Endothelial cell of umbilical vein (primary cell): ENCODE measurements at regions not wholly inside any gene's neighbourhood (a gene's known extent, or its start where the extent isn't known, plus 50 kb on each side); places are given as distances from the start of the nearest gene placed in this dataset.

Source experiments
- BruUV-seq: library from RNA; stranded (reverse); fragments of 400-500 nt; replicated peaks from 2 replicates; lab custom pipeline; 2021; lab: Mats Ljungman, UMichigan
- CTCF ChIA-PET: fragments of 300-600, 350-600 bp; sonication (Branson Sonifier 250); formaldehyde crosslinking; loops from one replicate; lab custom pipeline; 2021; ENCODE audit warnings: antibody characterized with exemption, inconsistent platforms; lab: Charles Lee
- POLR2A ChIA-PET: fragments of 300-600, 350-600 bp; sonication (Branson Sonifier 250); formaldehyde crosslinking; loops from one replicate; lab custom pipeline; 2021; ENCODE audit warnings: antibody characterized with exemption, inconsistent platforms; lab: Charles Lee
- DNase-seq: peaks from one replicate; pipeline ENCODE4 v3.0.0-alpha.2; 2011; ENCODE audit warnings: low read depth, low spot score
- FAIRE-seq: peaks from 2 replicates; lab custom pipeline; 2011; peaks lifted over from hg19 to GRCh38; lab: Jason Lieb, UNC
- H2AFZ ChIP-seq: 2 replicates; pipeline ENCODE4 v1.6.0; 2012; ENCODE audit warnings: low read depth, low read length, control low read depth, inconsistent platforms
- H3K27ac ChIP-seq: 2 replicates; pipeline ENCODE4 v1.5.1; 2011; ENCODE audit warnings: low read depth, mild to moderate bottlenecking, control low read depth, low read length, moderate library complexity; ENCODE audit not compliant: insufficient read depth
- H3K27me3 ChIP-seq, 2 experiments: 2 replicates each; pipeline versions ENCODE4 v1.6.0 to v1.6.1; 2011; ENCODE audit warnings: low read length in 2 of 2, mixed read lengths in 1 of 2; ENCODE audit not compliant: control insufficient read depth in 2 of 2, insufficient read depth in 2 of 2
- H3K36me3 ChIP-seq, 2 experiments: 2 replicates in 1 of 2; 3 replicates in 1 of 2; pipeline ENCODE4 v1.5.1; 2011; ENCODE audit warnings: low read length in 2 of 2, mild to moderate bottlenecking in 1 of 2, moderate library complexity in 1 of 2; ENCODE audit not compliant: control insufficient read depth in 2 of 2, insufficient read depth in 2 of 2; ENCODE audit errors: extremely low read depth in 1 of 2
- H3K4me1 ChIP-seq: 3 replicates; pipeline ENCODE4 v1.5.1; 2011; ENCODE audit warnings: mild to moderate bottlenecking, low read length; ENCODE audit not compliant: control insufficient read depth, insufficient read depth; ENCODE audit errors: extremely low read depth
- H3K4me2 ChIP-seq: 2 replicates; pipeline ENCODE4 v1.6.1; 2011; ENCODE audit warnings: low read length, control low read depth, mixed read lengths; ENCODE audit not compliant: insufficient read depth
- H3K4me3 ChIP-seq, 3 experiments: fragments of 200-600 bp in 1 of 3; sonication (generic), shearing (Covaris generic) in 1 of 3; replicated peaks in 1 of 3; 2 replicates each; pipeline ENCODE4 v1.5.1; 2011 to 2016; ENCODE audit warnings: control low read depth in 3 of 3, low read length in 3 of 3, mild to moderate bottlenecking in 2 of 3, inconsistent platforms in 1 of 3, low read depth in 1 of 3, moderate library complexity in 1 of 3; ENCODE audit not compliant: insufficient read depth in 1 of 3
- H3K79me2 ChIP-seq: 2 replicates; pipeline ENCODE4 v1.6.0; 2012; ENCODE audit warnings: low read length, inconsistent platforms; ENCODE audit not compliant: control insufficient read depth, insufficient read depth
- H3K9ac ChIP-seq: replicated peaks from 2 replicates; pipeline ENCODE3; 2011; ENCODE audit warnings: low read length, control low read depth; ENCODE audit not compliant: insufficient read depth; ENCODE audit errors: extremely low read depth
- H3K9me1 ChIP-seq: replicated peaks from 3 replicates; pipeline ENCODE4 v1.6.0; 2011; ENCODE audit warnings: mild to moderate bottlenecking, low read length; ENCODE audit not compliant: control insufficient read depth, insufficient read depth; ENCODE audit errors: extremely low read depth
- H3K9me3 ChIP-seq: replicated peaks from 2 replicates; pipeline ENCODE4 v1.5.1; 2012; ENCODE audit warnings: low read length, inconsistent platforms; ENCODE audit not compliant: control insufficient read depth, insufficient read depth
- H4K20me1 ChIP-seq: replicated peaks from 2 replicates; pipeline ENCODE3; 2011; ENCODE audit warnings: mild to moderate bottlenecking, low read length; ENCODE audit not compliant: control insufficient read depth, insufficient read depth; ENCODE audit errors: extremely low read depth
- CTCF ChIP-seq, 2 donors: IDR thresholded peaks; 1 replicate in 1 of 2; 2 replicates in 1 of 2; pipeline ENCODE4 v1.5.1; 2011; ENCODE audit warnings: low read length in 2 of 2, mild to moderate bottlenecking in 2 of 2, moderate library complexity in 2 of 2, control low read depth in 1 of 2, inconsistent platforms in 1 of 2, low read depth in 1 of 2; ENCODE audit not compliant: insufficient read depth in 1 of 2; ENCODE audit errors: extremely low read depth in 1 of 2
- EZH2 ChIP-seq: IDR thresholded peaks from 2 replicates; pipeline ENCODE4 v1.6.1; 2012; ENCODE audit warnings: borderline replicate concordance, low read depth, mild to moderate bottlenecking, moderate library complexity, low read length, inconsistent platforms; ENCODE audit not compliant: severe bottlenecking
- FOS ChIP-seq: IDR thresholded peaks from 2 replicates; pipeline ENCODE4 v1.6.1; 2011; ENCODE audit warnings: mild to moderate bottlenecking, low read length, moderate library complexity, borderline replicate concordance; ENCODE audit not compliant: insufficient read depth
- GATA2 ChIP-seq: IDR thresholded peaks from 2 replicates; pipeline ENCODE4 v1.7.0; 2011; ENCODE audit warnings: low read depth, mild to moderate bottlenecking, moderate library complexity, mixed read lengths, low read length; ENCODE audit not compliant: insufficient read length, insufficient read depth
- JUN ChIP-seq: IDR thresholded peaks from 2 replicates; pipeline ENCODE4 v1.6.1; 2011; ENCODE audit warnings: borderline replicate concordance, low read depth; ENCODE audit not compliant: insufficient read length, insufficient read depth
- MYC ChIP-seq: IDR thresholded peaks from one replicate; pipeline ENCODE4 v1.6.1; 2011; ENCODE audit warnings: mild to moderate bottlenecking, low read depth, low read length
- POLR2A ChIP-seq: IDR thresholded peaks from 2 replicates; pipeline ENCODE4 v1.6.1; 2012; ENCODE audit warnings: low read depth, mild to moderate bottlenecking, control low read depth, low read length
- POLR2AphosphoS5 ChIP-seq: IDR thresholded peaks from 2 replicates; pipeline ENCODE4 v1.6.1; 2012; ENCODE audit warnings: low read depth, mild to moderate bottlenecking, control low read depth, low read length, moderate library complexity; ENCODE audit not compliant: insufficient read depth
- dilution Hi-C: fragments of 300-500 bp; cut with MboI; formaldehyde crosslinking; loops from one replicate; pipeline ENCODE4 v1.15.0; 2019; ENCODE audit warnings: low sequenced_read_pairs; ENCODE audit not compliant: extremely low pct_ligation_motif_present
- intact Hi-C: fragments of 100-400 bp; cut with micrococcal nuclease; formaldehyde crosslinking; loops from one replicate; pipeline ENCODE4 v1.10.0; 2022
- TF ChIP-seq, protein P1 (sequence below): IDR thresholded peaks from 2 replicates; pipeline ENCODE4 v1.6.1; 2011; ENCODE audit not compliant: insufficient read depth, insufficient read length

DNA sequence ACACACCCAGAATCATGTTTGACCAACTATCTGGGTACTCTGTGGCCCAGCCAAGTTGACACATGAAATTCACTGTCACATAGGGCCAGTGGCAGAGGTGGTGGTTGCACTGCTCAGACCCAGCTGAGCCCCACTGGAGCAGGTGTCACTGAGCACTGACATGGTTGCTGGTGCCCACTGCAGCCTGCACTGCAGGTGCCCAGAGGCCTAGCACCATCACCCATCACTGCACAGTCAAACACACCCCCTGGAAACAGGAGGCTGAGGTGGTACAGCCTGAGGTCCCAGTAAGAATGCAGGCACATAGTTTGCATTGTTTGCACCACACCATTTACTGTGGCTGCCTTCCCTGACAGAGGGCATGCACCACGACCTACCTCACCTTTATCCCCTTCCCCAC, 278.7 kb upstream of the MGAT5 start:
- H3K9me1 ChIP-seq, result no peaks in the 10 kb centered on the region
- no peak for FAIRE-seq
- no peak overlapping the region for H3K4me3 ChIP-seq
- no peak for DNase-seq
- H3K9ac ChIP-seq, result no peak overlapping the region
- no peaks in the 10 kb centered on the region for H3K36me3 ChIP-seq
- H2AFZ ChIP-seq, result no peak overlapping the region
- intact Hi-C loops (no loop called here), dilution Hi-C loops (no loop called here)
- TF ChIP-seq CTCF (IDR thresholded peaks at IDR 0.05; ENCODE audit: extremely low read depth in 1 of 2, insufficient read depth in 1 of 2, low read depth in 1 of 2, low read length in 2 of 2), result no peak
- no peak for TF ChIP-seq POLR2A
- no peak for TF ChIP-seq MYC
- TF ChIP-seq EZH2, result no peak
- no peak for TF ChIP-seq JUN
- TF ChIP-seq GATA2, result no peak
- no peak for TF ChIP-seq POLR2AphosphoS5
- TF ChIP-seq, protein P1, sequence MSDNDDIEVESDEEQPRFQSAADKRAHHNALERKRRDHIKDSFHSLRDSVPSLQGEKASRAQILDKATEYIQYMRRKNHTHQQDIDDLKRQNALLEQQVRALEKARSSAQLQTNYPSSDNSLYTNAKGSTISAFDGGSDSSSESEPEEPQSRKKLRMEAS, result no peak
- TF ChIP-seq FOS, result no peak
- H4K20me1 ChIP-seq, result no peaks in the 10 kb centered on the region
- no peaks in the 10 kb centered on the region for H3K4me1 ChIP-seq
- H3K27me3 ChIP-seq, result peaks cover 0 to 2% of the 10 kb centered on the region in 2 experiments
- ChIA-PET CTCF (no interaction called here), POLR2A (no interaction called here)
- no TSS peak for BruUV-seq
- H3K9me3 ChIP-seq, result no peaks in the 10 kb centered on the region
- no peak overlapping the region for H3K27ac ChIP-seq
- H3K4me2 ChIP-seq, result no peak overlapping the region
- no peaks in the 10 kb centered on the region for H3K79me2 ChIP-seq
